ENCODE measurements at regions not wholly inside any gene's neighbourhood (a gene's known extent, or its start where the extent isn't known, plus 50 kb on each side); places are given as distances from the start of the nearest gene placed in this dataset.

GRCh38 chr5:101877451-101877850 lies 418.6 kb downstream of the SLCO4C1 start:
- no peaks in the 10 kb centered on the region for H3K4me1 ChIP-seq (ENCODE audit: control insufficient read depth in 4 of 4, insufficient read depth in 4 of 4, low read length in 3 of 4)
- no peak overlapping the region for H3K9ac ChIP-seq (ENCODE audit: low read depth in 1 of 2, low read length in 2 of 2)
- 86% methylated on average over 1 of the region's 1 CpG for WGBS

More at GRCh38 chr5:101877451-101877850, 418.6 kb downstream of the SLCO4C1 start:
- Histone ChIP-seq H3K9me3 (ENCODE audit: control insufficient read depth in 4 of 4, low read length in 3 of 4) (no peaks in the 10 kb centered on the region), H3K36me3 (ENCODE audit: control insufficient read depth in 4 of 4, insufficient read depth in 3 of 4, low read depth in 1 of 4, low read length in 3 of 4) (no peaks in the 10 kb centered on the region), H3K4me3 (ENCODE audit: low read depth in 1 of 3, low read length in 3 of 3) (no peak overlapping the region), H3K27me3 (ENCODE audit: control insufficient read depth in 4 of 4, insufficient read depth in 4 of 4, low read length in 3 of 4) (peaks cover 0 to 2% (median 0%) of the 10 kb centered on the region in 4 donors), H3K27ac (ENCODE audit: low read depth in 1 of 2, low read length in 2 of 2) (no peak overlapping the region)
- TF ChIP-seq FOXA2 (IDR thresholded peaks at IDR 0.05) (no peak), RAD21 (IDR thresholded peaks at IDR 0.05) (no peak), JUND (IDR thresholded peaks at IDR 0.05) (no peak), TAF1 (conservative IDR thresholded peaks at IDR 0.05) (no peak), YY1 (IDR thresholded peaks at IDR 0.05) (no peak), FOXA1 (IDR thresholded peaks at IDR 0.05) (no peak), MAX (IDR thresholded peaks at IDR 0.05) (no peak), RXRA (IDR thresholded peaks at IDR 0.05) (no peak), NR2F2 (IDR thresholded peaks at IDR 0.05) (no peak), HNF4G (IDR thresholded peaks at IDR 0.05) (no peak), GABPA (IDR thresholded peaks at IDR 0.05 in 1 of 2, conservative IDR thresholded peaks at IDR 0.05 in 1 of 2) (no peak), REST (IDR thresholded peaks at IDR 0.05) (no peak), ATF3 (IDR thresholded peaks at IDR 0.05) (no peak), SP1 (IDR thresholded peaks at IDR 0.05) (no peak), CTCF (IDR thresholded peaks at IDR 0.05; ENCODE audit: low read depth, low read length, missing input control) (no peak), EGR1 (IDR thresholded peaks at IDR 0.05; ENCODE audit: low read depth in 2 of 2) (no peak)
- TF ChIP-seq, protein P1, sequence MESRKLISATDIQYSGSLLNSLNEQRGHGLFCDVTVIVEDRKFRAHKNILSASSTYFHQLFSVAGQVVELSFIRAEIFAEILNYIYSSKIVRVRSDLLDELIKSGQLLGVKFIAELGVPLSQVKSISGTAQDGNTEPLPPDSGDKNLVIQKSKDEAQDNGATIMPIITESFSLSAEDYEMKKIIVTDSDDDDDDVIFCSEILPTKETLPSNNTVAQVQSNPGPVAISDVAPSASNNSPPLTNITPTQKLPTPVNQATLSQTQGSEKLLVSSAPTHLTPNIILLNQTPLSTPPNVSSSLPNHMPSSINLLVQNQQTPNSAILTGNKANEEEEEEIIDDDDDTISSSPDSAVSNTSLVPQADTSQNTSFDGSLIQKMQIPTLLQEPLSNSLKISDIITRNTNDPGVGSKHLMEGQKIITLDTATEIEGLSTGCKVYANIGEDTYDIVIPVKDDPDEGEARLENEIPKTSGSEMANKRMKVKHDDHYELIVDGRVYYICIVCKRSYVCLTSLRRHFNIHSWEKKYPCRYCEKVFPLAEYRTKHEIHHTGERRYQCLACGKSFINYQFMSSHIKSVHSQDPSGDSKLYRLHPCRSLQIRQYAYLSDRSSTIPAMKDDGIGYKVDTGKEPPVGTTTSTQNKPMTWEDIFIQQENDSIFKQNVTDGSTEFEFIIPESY (IDR thresholded peaks at IDR 0.05), result no peak
- no peak for DNase-seq (ENCODE audit: low spot score)

All from liver (tissue), 8 donors.